PC-9 (cell line): ENCODE measurements at regions not wholly inside any gene's neighbourhood (a gene's known extent, or its start where the extent isn't known, plus 50 kb on each side); places are given as distances from the start of the nearest gene placed in this dataset.

Source experiments
- BruUV-seq: library from RNA; stranded (reverse); fragments of 400-500 nt; replicated peaks from 2 replicates; lab custom pipeline; 2021; lab: Mats Ljungman, UMichigan
- CTCF ChIA-PET: fragments of 300-600 bp; sonication (Branson Sonifier 250); formaldehyde crosslinking; loops from one replicate; lab custom pipeline; 2022; ENCODE audit warnings: antibody characterized with exemption; lab: Charles Lee
- POLR2A ChIA-PET: fragments of 300-600 bp; sonication (Branson Sonifier 250); formaldehyde crosslinking; loops from one replicate; lab custom pipeline; 2022; ENCODE audit warnings: antibody characterized with exemption; ENCODE audit not compliant: unreplicated experiment; lab: Charles Lee
- DNase-seq, 2 experiments: peaks; one replicate each; pipeline versions ENCODE4 v3.0.0 to v3.0.0-alpha.2; 2015 to 2022; ENCODE audit warnings: mixed read lengths in 1 of 2
- H2AFZ ChIP-seq: fragments of 200-600 bp; sonication (generic); 2 replicates; pipeline ENCODE4 v1.8.1; 2017; ENCODE audit warnings: antibody characterized with exemption
- H3F3A ChIP-seq: fragments of 200-600 bp; sonication (generic); 2 replicates; pipeline ENCODE4 v1.8.1; 2017; ENCODE audit warnings: antibody characterized with exemption, mild to moderate bottlenecking, low read depth; ENCODE audit not compliant: insufficient read depth
- H3K27ac ChIP-seq: fragments of 200-600 bp; sonication (generic); 2 replicates; pipeline ENCODE4 v1.6.1; 2016; ENCODE audit warnings: mixed run types
- H3K27me3 ChIP-seq: fragments of 200-600 bp; sonication (generic); 2 replicates; pipeline ENCODE4 v1.6.1; 2016; ENCODE audit warnings: low read depth, mixed run types; ENCODE audit not compliant: insufficient read depth
- H3K36me3 ChIP-seq: fragments of 200-600 bp; sonication (generic); 2 replicates; pipeline ENCODE4 v1.6.1; 2016; ENCODE audit warnings: low read depth, mixed run types
- H3K4me1 ChIP-seq: fragments of 200-600 bp; sonication (generic); replicated peaks from 2 replicates; pipeline ENCODE4 v1.6.1; 2016; ENCODE audit warnings: mixed run types; ENCODE audit not compliant: insufficient read depth
- H3K4me2 ChIP-seq: fragments of 200-600 bp; sonication (generic); 2 replicates; pipeline ENCODE4 v1.6.1; 2017; ENCODE audit warnings: mixed run types
- H3K4me3 ChIP-seq: fragments of 200-600 bp; sonication (generic); 2 replicates; pipeline ENCODE4 v1.6.1; 2016; ENCODE audit warnings: mixed run types
- H3K79me2 ChIP-seq: fragments of 200-600 bp; sonication (generic); 2 replicates; pipeline ENCODE4 v1.6.1; 2017; ENCODE audit warnings: low read depth, mixed run types
- H3K9me2 ChIP-seq: fragments of 200-600 bp; sonication (generic); 2 replicates; pipeline ENCODE4 v1.8.1; 2017; ENCODE audit warnings: mild to moderate bottlenecking; ENCODE audit not compliant: insufficient read depth
- H3K9me3 ChIP-seq: fragments of 200-600 bp; sonication (generic); 2 replicates; pipeline ENCODE4 v1.8.1; 2016; ENCODE audit warnings: low read depth; ENCODE audit not compliant: insufficient read depth
- H4K20me1 ChIP-seq: fragments of 200-600 bp; sonication (generic); 2 replicates; pipeline ENCODE4 v1.8.1; 2017; ENCODE audit not compliant: insufficient read depth
- EZH2 ChIP-seq: fragments of 200-600 bp; sonication (generic); IDR thresholded peaks from 2 replicates; pipeline ENCODE4 v1.8.0; 2017; ENCODE audit warnings: antibody characterized with exemption, low read depth
- intact Hi-C: fragments of 100-400 bp; cut with micrococcal nuclease; formaldehyde crosslinking; loops from one replicate; pipeline ENCODE4 v1.10.0; 2022; ENCODE audit not compliant: unreplicated experiment
- TF ChIP-seq, protein P1 (sequence below): fragments of 200-600 bp; sonication (generic); conservative IDR thresholded peaks from 2 replicates; pipeline ENCODE4 v1.6.1; 2017; ENCODE audit warnings: mixed run types, antibody characterized with exemption, mild to moderate bottlenecking, moderate library complexity

DNA sequence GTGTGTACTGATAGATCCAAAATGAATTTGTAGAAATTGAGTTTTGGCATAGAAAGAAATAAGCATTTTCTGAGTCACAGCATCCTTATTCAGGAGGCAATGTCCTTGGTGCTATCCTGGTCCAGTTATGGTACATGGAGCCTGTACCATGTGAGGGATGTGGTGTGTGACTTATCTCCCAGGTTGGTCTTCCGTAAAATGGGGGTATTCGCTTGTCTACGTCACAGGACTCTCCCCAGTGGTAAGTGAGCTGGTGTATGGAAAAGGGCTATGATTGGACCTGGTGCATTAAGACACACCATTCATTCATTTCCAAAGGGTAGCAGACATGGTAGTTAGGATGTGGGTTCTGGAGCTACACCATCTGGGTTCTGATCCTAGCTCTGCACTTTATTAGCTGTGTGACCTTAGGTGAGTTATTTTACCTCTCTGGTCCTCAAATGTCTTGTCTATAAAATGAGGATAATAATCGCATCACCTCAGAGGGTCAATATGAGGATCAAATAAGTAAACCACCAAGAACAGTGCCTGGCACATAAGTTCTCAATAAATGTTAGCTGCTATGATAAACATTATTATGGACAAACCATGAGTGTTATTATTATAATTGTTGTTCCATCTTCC lies 119.2 kb downstream of the MYCN start:
- Histone ChIP-seq H3K27ac (no peak overlapping the region), H3K9me3 (no peaks in the 10 kb centered on the region), H3K4me1 (no peaks in the 10 kb centered on the region), H3K4me2 (no peak overlapping the region), H3F3A (no peaks in the 10 kb centered on the region), H3K9me2 (no peaks in the 10 kb centered on the region), H3K27me3 (peaks cover 22% of the 10 kb centered on the region; the same call in 1 of the 2 replicates), H4K20me1 (no peaks in the 10 kb centered on the region), H3K36me3 (no peaks in the 10 kb centered on the region), H3K4me3 (no peak overlapping the region), H2AFZ (no peak overlapping the region), H3K79me2 (no peaks in the 10 kb centered on the region)
- TF ChIP-seq, protein P1, sequence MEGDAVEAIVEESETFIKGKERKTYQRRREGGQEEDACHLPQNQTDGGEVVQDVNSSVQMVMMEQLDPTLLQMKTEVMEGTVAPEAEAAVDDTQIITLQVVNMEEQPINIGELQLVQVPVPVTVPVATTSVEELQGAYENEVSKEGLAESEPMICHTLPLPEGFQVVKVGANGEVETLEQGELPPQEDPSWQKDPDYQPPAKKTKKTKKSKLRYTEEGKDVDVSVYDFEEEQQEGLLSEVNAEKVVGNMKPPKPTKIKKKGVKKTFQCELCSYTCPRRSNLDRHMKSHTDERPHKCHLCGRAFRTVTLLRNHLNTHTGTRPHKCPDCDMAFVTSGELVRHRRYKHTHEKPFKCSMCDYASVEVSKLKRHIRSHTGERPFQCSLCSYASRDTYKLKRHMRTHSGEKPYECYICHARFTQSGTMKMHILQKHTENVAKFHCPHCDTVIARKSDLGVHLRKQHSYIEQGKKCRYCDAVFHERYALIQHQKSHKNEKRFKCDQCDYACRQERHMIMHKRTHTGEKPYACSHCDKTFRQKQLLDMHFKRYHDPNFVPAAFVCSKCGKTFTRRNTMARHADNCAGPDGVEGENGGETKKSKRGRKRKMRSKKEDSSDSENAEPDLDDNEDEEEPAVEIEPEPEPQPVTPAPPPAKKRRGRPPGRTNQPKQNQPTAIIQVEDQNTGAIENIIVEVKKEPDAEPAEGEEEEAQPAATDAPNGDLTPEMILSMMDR, result no peak
- no peak for TF ChIP-seq EZH2
- intact Hi-C loops, result no loop called here
- DNase-seq, result no peak
- no TSS peak for BruUV-seq
- POLR2A ChIA-PET, result no interaction called here
- CTCF ChIA-PET, result no interaction called here

DNA sequence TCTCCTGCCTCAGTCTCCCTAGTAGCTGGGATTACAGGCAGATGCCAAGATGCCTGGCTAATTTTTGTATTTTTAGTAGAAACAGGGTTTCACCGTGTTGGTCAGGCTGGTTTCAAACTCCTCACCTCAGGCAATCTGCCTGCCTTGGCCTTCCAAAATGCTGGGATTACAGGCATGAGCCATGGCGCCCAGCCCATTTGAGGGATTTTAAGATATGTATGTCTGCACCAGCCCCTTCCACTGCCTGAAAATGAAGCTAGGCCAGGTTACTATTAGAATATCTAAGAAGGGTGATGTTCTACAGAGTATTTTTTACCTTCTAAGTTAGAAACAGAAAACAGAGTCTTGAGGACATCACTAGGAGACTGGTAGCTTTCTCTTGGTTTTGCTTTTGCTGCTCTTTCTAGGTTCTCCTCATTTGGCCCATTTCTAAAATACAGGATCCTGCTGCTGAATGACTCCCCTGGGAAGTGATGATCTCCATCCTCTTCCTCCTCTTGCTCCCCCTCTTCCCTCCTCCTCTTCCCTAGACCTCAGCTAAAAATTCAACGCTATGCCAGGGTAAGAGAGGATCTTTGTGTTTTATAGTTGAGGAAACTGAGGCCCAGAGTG lies 118.5 kb downstream of the MYCN start:
- ChIA-PET POLR2A (no interaction called here), CTCF (no interaction called here)
- no TSS peak for BruUV-seq
- Histone ChIP-seq H3K4me1 (no peaks in the 10 kb centered on the region), H3K4me2 (no peak overlapping the region), H3K79me2 (no peaks in the 10 kb centered on the region), H3K36me3 (no peaks in the 10 kb centered on the region), H3K27ac (no peak overlapping the region), H3F3A (no peaks in the 10 kb centered on the region), H3K4me3 (no peak overlapping the region), H4K20me1 (no peaks in the 10 kb centered on the region), H2AFZ (no peak overlapping the region), H3K27me3 (peaks cover 27% of the 10 kb centered on the region; the same call in 1 of the 2 replicates), H3K9me3 (no peaks in the 10 kb centered on the region), H3K9me2 (no peaks in the 10 kb centered on the region)
- no peak for TF ChIP-seq EZH2
- TF ChIP-seq, protein P1, result no peak
- intact Hi-C loops, result no loop called here
- DNase-seq, result no peak

DNA sequence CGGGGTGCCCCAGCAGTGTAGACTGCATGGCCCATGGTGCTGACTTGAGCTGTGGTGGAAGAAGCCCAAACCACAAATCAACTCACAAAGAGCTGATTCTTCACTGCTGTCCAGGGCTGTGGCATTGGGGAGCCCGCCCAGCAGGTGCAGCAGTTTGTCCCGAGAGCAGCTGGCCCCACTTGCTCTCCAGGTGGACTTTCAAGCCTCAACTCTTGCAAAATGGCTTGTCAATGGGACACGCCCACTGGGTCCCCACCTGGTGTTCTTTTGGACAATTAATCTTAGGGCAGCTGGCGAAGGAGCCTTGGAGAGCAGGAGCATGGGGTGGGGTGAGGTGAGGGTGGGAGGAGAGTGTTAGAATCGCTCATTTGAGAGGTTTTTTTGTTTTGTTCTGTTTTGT lies 117.9 kb downstream of the MYCN start:
- H3K79me2 ChIP-seq, result no peaks in the 10 kb centered on the region
- peaks cover 31% of the 10 kb centered on the region; the same call in 1 of the 2 replicates for H3K27me3 ChIP-seq
- intact Hi-C loops, result no loop called here
- ChIA-PET CTCF (no interaction called here), POLR2A (no interaction called here)
- H3K4me3 ChIP-seq, result no peak overlapping the region
- H3K27ac ChIP-seq, result no peak overlapping the region
- H3F3A ChIP-seq, result no peaks in the 10 kb centered on the region
- DNase-seq, result no peak
- H3K36me3 ChIP-seq, result no peaks in the 10 kb centered on the region
- H3K9me2 ChIP-seq, result no peaks in the 10 kb centered on the region
- H3K4me2 ChIP-seq, result no peak overlapping the region
- no peak overlapping the region for H2AFZ ChIP-seq
- H3K9me3 ChIP-seq, result no peaks in the 10 kb centered on the region
- no peak for TF ChIP-seq EZH2
- TF ChIP-seq, protein P1, result no peak
- no peaks in the 10 kb centered on the region for H3K4me1 ChIP-seq
- BruUV-seq, result no TSS peak
- no peaks in the 10 kb centered on the region for H4K20me1 ChIP-seq
